Epidermal melanocyte (primary cell): ENCODE measurements at regions not wholly inside any gene's neighbourhood (a gene's known extent, or its start where the extent isn't known, plus 50 kb on each side); places are given as distances from the start of the nearest gene placed in this dataset.
"Not testable (repeated sequence)": the region's sequence is repeated elsewhere in the genome, so short reads cannot be mapped to it uniquely, and the experiment has no call there.

Source experiments
- DNase-seq: peaks from one replicate; pipeline ENCODE4 v3.0.0; 2011; ENCODE audit warnings: low spot score; ENCODE audit not compliant: insufficient read length

GRCh38 chr2:88920399-88920798, 228.9 kb downstream of the RPIA start:
- DNase-seq: not testable (repeated sequence)

GRCh38 chr2:88924533-88924932, 233.1 kb downstream of the RPIA start:
- DNase-seq: no peak

GRCh38 chr2:88925770-88926462, 234.4 kb downstream of the RPIA start:
- no peak for DNase-seq

- no peak for DNase-seq
Observed at GRCh38 chr2:88927128-88927527, 235.7 kb downstream of the RPIA start.

GRCh38 chr2:88930659-88931058, 239.2 kb downstream of the RPIA start:
- DNase-seq: no peak

GRCh38 chr2:88932686-88933085, 241.2 kb downstream of the RPIA start:
- no peak for DNase-seq

GRCh38 chr2:88933091-88933490, 241.6 kb downstream of the RPIA start:
- DNase-seq: no peak

GRCh38 chr2:88933980-88934379, 242.5 kb downstream of the RPIA start:
- DNase-seq: no peak

- not testable (repeated sequence) for DNase-seq
Observed at GRCh38 chr2:88941178-88941577, 249.7 kb downstream of the RPIA start.

GRCh38 chr2:88942798-88943197, 251.3 kb downstream of the RPIA start:
- no peak for DNase-seq

- DNase-seq: no peak
Observed at GRCh38 chr2:88949336-88949735, 257.9 kb downstream of the RPIA start.

- DNase-seq: no peak
Observed at GRCh38 chr2:88950010-88950409, 258.5 kb downstream of the RPIA start.

- no peak for DNase-seq
Observed at GRCh38 chr2:88955607-88956006, 264.1 kb downstream of the RPIA start.

GRCh38 chr2:88959480-88960204, 268.2 kb downstream of the RPIA start:
- no peak for DNase-seq

- DNase-seq: not testable (repeated sequence)
Observed at GRCh38 chr2:88961323-88961722, 269.9 kb downstream of the RPIA start.

- no peak for DNase-seq
Observed at GRCh38 chr2:88967844-88968243, 276.4 kb downstream of the RPIA start.

- not testable (repeated sequence) for DNase-seq
Observed at GRCh38 chr2:88978011-88978410, 286.5 kb downstream of the RPIA start.

GRCh38 chr2:88978446-88978845, 287.0 kb downstream of the RPIA start:
- not testable (repeated sequence) for DNase-seq

GRCh38 chr2:88984079-88984478, 292.6 kb downstream of the RPIA start:
- not testable (repeated sequence) for DNase-seq

- DNase-seq: not testable (repeated sequence)
Observed at GRCh38 chr2:88986721-88987330, 295.4 kb downstream of the RPIA start.

GRCh38 chr2:88988617-88989016, 297.1 kb downstream of the RPIA start:
- DNase-seq: not testable (repeated sequence)

GRCh38 chr2:88992819-88993218, 301.3 kb downstream of the RPIA start:
- DNase-seq: not testable (repeated sequence)
